ENCODE measurements at regions not wholly inside any gene's neighbourhood (a gene's known extent, or its start where the extent isn't known, plus 50 kb on each side); places are given as distances from the start of the nearest gene placed in this dataset.
"Not testable (repeated sequence)": the region's sequence is repeated elsewhere in the genome, so short reads cannot be mapped to it uniquely, and the experiment has no call there.

DNA sequence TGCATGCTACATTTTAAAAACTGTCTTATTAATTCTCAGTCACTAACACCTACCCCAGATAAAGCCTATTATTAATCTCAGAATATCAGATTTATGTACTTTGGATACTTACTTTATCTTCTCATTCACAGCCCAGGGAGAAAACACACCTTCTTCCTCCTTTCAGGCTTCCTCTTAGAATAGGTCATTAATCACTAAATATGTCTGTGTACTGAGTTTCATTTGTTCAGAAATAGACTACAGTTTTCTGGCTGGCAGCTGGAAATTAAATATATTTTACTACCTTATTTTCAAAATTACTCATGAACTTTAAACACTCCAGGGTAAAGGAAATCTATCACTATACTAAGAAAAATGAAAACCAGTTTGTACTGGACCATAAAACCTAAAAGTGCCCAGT, 147.7 kb upstream of the DST start:
- no peak overlapping the region for H3K4me3 ChIP-seq (replicated peaks; ENCODE audit: low read depth, low read length)
- no peak for TF ChIP-seq CTCF (IDR thresholded peaks at IDR 0.05; ENCODE audit: low read length, missing control alignments)
- no peak for DNase-seq (ENCODE audit: low read depth)

GRCh38 chr6:56789879-56790278, 147.2 kb upstream of the DST start:
- no peak for TF ChIP-seq CTCF (IDR thresholded peaks at IDR 0.05; ENCODE audit: low read length, missing control alignments)
- H3K4me3 ChIP-seq (replicated peaks; ENCODE audit: low read depth, low read length), result no peak overlapping the region
- no peak for DNase-seq (ENCODE audit: low read depth)

GRCh38 chr6:56789342-56789741, 146.7 kb upstream of the DST start:
- H3K4me3 ChIP-seq (replicated peaks; ENCODE audit: low read depth, low read length), result no peak overlapping the region
- DNase-seq (ENCODE audit: low read depth), result no peak

DNA sequence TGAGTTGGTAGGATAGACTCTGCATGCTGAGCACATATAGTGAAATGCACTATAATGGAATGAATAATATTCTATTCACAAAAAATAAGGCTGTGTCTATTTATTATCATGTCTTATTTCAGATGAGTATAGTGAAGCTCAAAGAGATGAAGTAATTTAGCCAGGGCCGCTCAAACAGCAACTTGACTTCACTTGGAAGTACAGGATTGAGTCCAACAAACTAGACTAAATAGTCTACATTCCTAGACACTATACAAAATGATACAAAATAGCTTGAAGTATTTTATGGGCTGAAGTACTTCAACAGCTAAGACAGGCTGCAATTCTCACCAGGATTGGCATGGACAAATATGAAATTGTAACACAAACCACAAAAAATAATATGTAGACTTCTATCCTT, 144.5 kb upstream of the DST start:
- no peak overlapping the region for H3K4me3 ChIP-seq (replicated peaks; ENCODE audit: low read depth, low read length)
- no peak for TF ChIP-seq CTCF (IDR thresholded peaks at IDR 0.05; ENCODE audit: low read length, missing control alignments)
- DNase-seq (ENCODE audit: low read depth), result no peak

More at GRCh38 chr6:56789342-56789741, 146.7 kb upstream of the DST start:
- TF ChIP-seq CTCF (IDR thresholded peaks at IDR 0.05; ENCODE audit: low read length, missing control alignments), result no peak

DNA sequence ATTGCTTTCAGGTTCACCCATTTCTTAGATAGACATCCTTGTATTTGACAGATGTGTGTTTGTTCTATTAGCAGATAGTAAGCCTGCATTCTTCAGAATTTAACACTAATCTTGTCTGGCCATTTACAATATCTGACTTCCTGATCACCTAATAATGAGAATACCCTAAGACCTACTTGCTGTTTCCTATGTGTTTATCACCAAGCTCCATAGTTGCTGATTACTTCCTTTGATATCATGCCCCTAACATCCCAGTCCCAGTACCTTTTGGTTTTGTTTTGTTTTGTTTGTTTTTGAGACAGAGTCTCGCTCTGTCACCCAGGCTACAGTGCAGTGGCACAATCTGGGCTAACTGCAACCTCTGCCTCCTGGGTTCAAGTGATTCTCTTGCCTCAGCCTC, 143.6 kb upstream of the DST start:
- DNase-seq (ENCODE audit: low read depth), result no peak
- no peak overlapping the region for H3K4me3 ChIP-seq (replicated peaks; ENCODE audit: low read depth, low read length)
- no peak for TF ChIP-seq CTCF (IDR thresholded peaks at IDR 0.05; ENCODE audit: low read length, missing control alignments)

- DNase-seq (ENCODE audit: low read depth); H3K4me3 ChIP-seq (replicated peaks; ENCODE audit: low read depth, low read length): not testable (repeated sequence)
Observed at GRCh38 chr6:56785536-56785935, 142.8 kb upstream of the DST start.

DNA sequence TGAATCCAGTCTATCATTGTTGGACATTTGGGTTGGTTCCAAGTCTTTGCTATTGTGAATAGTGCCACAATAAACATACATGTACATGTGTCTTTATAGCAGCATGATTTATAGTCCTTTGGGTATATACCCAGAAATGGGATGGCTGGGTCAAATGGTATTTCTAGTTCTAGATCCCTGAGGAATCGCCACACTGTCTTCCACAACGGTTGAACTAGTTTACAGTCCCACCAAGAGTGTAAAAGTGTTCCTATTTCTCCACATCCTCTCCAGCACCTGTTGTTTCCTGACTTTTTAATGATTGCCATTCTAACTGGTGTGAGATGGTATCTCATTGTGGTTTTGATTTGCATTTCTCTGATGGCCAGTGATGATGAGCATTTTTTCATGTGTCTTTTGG, 137.4 kb upstream of the DST start:
- not testable (repeated sequence) for H3K4me3 ChIP-seq (replicated peaks; ENCODE audit: low read depth, low read length); DNase-seq (ENCODE audit: low read depth)

DNA sequence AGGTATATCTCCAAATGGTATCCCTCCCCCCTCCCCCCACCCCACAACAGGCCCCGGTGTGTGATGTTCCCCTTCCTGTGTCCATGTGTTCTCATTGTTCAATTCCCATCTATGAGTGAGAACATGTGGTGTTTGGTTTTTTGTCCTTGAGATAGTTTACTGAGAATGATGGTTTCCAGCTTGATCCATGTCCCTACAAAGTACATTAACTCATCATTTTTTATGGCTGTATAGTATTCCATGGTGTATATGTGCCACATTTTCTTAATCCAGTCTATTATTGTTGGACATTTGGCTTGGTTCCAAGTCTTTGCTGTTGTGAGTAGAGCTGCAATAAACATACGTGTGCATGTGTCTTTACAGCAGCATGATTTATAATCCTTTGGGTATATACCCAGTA, 135.8 kb upstream of the DST start:
- DNase-seq (ENCODE audit: low read depth); H3K4me3 ChIP-seq (replicated peaks; ENCODE audit: low read depth, low read length): not testable (repeated sequence)

GRCh38 chr6:56775498-56776166, 132.9 kb upstream of the DST start:
- DNase-seq (ENCODE audit: low read depth), result no peak
- TF ChIP-seq CTCF (IDR thresholded peaks at IDR 0.05; ENCODE audit: low read length, missing control alignments), result no peak
- no peak overlapping the region for H3K4me3 ChIP-seq (replicated peaks; ENCODE audit: low read depth, low read length)

Data from fibroblast of pulmonary artery (primary cell).